ENCODE measurements at regions not wholly inside any gene's neighbourhood (a gene's known extent, or its start where the extent isn't known, plus 50 kb on each side); places are given as distances from the start of the nearest gene placed in this dataset.

GRCh38 chr20:51335329-51335841 lies 207.1 kb downstream of the NFATC2 start:
- no peak for DNase-seq

DNA sequence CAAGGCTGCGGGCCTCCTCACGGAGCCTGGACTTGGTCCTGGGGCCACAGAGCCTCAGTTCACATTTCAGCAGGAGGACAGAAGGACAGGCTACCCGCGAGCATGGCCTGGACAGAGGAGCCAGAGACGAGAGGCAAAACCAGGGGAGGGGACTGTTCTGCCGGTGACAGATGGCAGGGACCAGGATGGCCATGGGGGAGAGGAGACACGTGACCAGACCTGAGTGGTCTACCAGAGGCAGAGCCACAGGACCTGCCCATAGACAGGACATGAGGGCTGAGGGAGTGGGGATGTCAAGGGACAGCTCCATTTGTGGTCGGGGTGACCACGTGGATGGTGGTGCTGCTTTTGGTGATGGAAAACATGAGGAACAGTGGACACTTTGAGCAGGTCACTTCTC lies 207.9 kb downstream of the NFATC2 start:
- DNase-seq: no peak

GRCh38 chr20:51333971-51334370 lies 208.5 kb downstream of the NFATC2 start:
- no peak for DNase-seq

DNA sequence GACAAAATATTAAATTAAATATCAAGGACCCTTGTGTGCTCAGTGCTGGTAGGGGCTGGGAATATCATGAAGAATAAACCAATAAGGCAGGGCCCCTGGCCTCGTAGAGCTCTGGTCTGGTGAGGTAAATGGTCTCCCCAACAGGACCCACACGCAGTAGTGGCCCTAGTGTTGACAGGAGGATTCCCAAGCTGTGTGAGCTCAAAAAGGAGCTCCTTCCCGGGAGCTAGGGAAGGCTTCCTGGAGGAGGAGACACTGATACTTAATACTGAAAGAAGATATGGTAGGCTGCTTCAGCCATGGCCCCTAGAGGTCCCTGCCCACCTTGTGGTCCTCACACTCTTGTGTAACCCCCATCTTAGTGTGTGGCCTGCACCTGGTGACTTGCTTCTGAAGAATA lies 209.1 kb downstream of the NFATC2 start:
- no peak for DNase-seq

DNA sequence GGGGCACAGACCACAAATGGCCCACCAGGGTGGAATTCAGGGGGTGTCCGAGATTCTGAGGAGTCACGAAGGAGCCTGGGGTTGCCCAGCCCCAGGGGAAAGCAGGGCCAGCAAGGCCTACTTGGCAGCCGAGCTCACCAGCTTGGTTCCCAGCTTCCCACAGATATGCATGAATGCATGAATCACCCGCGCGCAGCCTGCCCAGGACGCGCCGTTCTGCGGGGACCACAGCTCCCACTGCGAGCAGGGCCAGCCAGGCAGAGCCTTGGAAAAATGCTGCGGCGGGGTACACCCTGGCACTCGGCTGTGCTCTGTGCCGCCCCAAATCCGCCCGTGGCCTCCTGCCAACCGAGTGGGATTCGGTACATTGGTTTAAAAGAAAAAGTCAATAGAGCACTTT lies 211.0 kb downstream of the NFATC2 start:
- no peak for DNase-seq

- no peak for DNase-seq
Measured at GRCh38 chr20:51329845-51330244, 212.7 kb downstream of the NFATC2 start.

GRCh38 chr20:51327251-51327841 lies 215.2 kb downstream of the NFATC2 start:
- DNase-seq: no peak

DNA sequence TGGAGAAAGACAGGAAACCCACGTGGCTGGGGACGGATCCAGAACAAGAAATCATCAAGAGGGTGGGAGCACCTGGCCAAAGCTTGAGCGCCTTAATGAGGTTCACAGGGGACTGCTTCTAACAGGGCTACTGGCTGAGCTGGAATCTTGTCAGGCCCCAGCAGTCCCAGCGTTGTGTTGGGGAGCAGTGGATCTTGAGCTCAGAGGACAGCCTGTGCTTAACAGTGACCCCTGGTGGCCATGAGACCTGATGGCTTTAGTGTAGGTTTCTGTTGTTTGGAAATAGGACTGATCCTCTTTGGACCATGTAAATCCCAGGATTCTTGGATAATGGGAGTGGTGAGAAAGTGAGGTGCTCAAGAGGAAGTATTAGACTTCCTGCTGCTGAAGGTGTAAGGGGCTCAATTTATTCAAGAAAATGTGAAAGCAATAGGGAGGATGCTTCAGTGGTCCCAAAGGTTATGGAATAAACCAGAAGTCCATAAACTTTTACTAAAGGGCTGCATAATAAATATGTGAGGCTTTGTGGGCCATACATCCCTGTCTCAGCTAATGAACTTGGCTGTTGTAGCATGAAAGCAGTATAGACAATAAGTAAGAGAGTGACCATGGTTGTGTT lies 216.2 kb downstream of the NFATC2 start:
- no peak for DNase-seq

- no peak for DNase-seq
Measured at GRCh38 chr20:51322164-51322707, 220.3 kb downstream of the NFATC2 start.

DNA sequence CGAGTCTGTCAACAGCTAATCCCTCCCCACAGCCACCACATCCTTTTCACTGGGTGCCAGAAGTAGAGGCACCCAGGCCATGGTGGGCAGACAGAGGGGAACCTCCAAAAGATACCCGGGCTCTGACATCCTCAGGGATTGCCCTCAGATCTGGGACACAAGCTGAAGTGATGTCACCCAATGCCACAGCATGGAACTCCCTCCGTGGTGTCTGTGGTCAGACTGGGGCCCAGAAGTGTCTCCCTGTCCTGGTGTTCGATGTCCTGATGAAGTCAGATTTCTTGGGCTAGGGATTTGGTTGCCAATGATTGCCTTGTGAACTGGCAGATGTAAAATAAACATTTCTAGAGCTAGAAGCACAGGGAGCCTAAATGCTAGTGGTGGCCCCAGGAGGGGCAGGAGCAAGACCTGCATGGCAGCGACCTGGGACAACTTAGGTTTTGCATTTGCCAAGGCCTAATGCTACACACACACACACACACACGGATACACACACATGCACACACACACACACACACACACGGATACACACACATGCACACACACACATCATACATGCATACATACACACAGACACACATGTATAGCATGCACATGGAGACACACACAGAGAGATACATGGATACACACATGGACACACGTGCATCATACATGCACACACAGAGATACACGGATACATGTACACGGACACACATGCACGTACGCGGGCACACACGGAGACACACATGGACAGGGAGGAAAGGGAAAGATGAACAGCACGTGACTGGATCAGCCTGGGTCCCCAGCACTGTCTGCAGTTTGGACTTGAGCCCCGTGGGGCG lies 221.0 kb downstream of the NFATC2 start:
- DNase-seq: no peak

GRCh38 chr20:51319522-51319921 lies 223.0 kb downstream of the NFATC2 start:
- no peak for DNase-seq

DNA sequence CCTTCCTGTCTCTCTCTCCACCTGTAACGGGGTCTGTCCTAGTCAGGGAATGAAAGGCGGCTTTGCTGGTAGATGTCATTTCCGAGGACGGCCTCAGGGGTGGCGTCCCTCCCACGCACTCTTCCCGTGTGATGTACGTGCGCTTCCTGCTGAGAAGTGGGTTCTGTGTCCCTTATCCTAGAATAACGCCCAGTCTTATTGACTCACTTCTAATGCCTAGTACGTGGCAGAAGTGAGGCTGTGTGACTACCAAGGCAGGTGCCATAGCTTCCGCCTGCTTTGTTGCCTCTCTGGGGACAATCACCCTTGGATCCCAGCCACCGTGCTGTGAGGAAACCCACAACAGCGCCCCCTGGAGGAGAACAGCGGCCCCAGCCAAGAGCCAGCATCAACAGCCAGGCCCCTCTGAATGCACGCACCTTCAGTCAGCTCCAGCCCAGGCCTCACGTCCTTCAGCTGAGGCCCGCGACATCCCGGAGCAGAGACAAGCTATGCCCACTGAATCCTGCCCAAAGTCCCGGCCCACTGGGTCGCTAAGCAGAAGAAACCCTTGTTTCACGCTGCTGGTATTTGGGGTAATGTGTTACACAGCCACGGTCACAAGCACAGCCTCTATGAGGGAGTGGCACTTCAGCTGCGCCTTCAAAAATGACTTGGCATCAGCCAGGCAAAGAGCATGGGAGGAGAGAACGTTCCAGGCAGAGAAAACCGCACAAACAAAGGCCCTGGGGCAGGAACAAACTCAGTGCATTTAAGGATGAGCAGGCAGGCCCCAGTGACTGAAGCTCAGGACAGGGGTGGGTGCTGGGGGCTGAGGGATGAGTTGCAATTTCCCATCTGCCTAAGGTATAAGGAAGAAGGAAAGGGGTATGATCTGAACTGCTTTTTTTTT lies 224.2 kb downstream of the NFATC2 start:
- peak; percentile 16 for DNase-seq

DNA sequence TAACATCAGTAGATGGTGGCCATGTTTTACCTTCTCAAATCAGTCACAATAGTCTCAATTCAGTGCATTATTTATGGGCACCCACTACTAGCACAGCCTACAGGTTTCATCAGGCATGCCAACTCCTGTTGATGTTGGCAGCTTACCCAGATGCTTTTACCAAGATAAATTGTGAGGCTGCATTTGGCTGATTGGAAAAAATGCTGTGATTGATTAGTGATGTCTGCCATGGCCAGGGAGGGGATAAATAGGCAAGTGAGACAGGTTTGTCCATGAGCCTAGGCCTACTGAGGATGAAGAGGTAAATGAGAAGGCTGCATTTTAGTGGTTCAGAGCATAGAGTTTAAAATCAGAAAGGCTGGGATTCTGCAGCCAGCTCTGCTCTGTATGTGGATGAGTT lies 227.1 kb downstream of the NFATC2 start:
- no peak for DNase-seq

DNA sequence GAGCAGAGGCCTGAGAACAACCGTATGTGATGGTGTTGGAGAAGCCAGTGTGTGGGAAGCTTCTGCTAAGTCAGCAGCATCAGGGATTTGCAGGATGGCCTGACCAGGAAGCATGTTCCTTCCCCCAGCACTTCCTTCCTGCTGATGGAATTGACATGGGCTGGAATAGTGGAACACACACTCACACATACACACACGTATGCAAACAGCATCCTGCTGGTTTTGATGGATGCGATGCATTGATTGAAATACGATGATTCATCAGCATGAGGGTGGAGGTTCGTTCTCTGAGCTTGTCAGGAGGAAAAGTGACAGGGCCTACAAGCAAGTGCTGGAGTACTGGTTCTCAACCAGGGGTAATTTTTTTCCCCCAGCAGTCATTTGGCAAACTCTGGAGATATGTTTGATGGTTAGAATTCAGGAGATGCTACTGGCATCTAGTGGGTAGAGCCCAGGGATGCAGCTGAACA lies 229.1 kb downstream of the NFATC2 start:
- no peak for DNase-seq

DNA sequence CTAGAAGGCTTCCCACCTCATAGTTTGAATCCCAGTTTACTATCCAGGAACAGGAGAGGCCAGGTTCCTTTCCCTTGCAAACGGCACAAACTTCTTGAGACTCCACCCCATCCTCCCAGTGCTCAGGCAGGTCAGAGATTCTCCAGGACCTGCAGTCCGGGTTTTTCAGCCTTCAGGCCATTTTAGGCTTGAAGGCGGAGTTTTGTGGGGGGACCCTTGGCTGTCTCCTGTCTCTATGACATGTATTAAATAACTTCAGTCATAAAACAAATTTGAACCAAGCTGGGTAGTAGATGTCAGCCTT lies 230.1 kb downstream of the NFATC2 start:
- DNase-seq: no peak

- no peak for DNase-seq
Measured at GRCh38 chr20:51311636-51312479, 230.7 kb downstream of the NFATC2 start.

DNA sequence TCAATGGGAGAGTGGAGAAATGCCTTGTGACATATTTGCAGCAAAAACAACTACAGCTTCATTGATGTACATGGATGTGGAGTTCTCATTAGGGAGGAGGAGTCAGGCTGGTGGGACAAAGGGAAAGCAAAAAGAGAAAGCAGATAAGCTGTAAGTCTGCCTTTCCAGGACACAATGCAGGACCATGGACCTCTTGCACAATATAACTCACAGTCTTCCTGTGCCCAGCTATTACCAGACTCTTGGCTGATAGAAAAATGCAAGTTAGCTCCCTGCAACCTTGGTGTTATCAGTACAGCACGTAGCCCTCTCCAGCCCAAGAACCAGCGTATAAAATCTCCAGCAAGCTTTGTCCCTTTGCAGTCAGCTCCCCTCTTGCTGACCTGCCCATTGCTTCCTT lies 232.3 kb downstream of the NFATC2 start:
- no peak for DNase-seq

GRCh38 chr20:51309128-51309527 lies 233.4 kb downstream of the NFATC2 start:
- no peak for DNase-seq

GRCh38 chr20:51306521-51307358 lies 235.8 kb downstream of the NFATC2 start:
- peak; percentile 68 for DNase-seq

- no peak for DNase-seq
Measured at GRCh38 chr20:51306081-51306480, 236.4 kb downstream of the NFATC2 start.

All from NCI-H1092 treated with DMSO at 0.1 percent for 48 hours (cell line).